ENCODE measurements at regions not wholly inside any gene's neighbourhood (a gene's known extent, or its start where the extent isn't known, plus 50 kb on each side); places are given as distances from the start of the nearest gene placed in this dataset.

- no peak for DNase-seq (ENCODE audit: extremely low read depth, low read depth)
- TF ChIP-seq, protein P1, sequence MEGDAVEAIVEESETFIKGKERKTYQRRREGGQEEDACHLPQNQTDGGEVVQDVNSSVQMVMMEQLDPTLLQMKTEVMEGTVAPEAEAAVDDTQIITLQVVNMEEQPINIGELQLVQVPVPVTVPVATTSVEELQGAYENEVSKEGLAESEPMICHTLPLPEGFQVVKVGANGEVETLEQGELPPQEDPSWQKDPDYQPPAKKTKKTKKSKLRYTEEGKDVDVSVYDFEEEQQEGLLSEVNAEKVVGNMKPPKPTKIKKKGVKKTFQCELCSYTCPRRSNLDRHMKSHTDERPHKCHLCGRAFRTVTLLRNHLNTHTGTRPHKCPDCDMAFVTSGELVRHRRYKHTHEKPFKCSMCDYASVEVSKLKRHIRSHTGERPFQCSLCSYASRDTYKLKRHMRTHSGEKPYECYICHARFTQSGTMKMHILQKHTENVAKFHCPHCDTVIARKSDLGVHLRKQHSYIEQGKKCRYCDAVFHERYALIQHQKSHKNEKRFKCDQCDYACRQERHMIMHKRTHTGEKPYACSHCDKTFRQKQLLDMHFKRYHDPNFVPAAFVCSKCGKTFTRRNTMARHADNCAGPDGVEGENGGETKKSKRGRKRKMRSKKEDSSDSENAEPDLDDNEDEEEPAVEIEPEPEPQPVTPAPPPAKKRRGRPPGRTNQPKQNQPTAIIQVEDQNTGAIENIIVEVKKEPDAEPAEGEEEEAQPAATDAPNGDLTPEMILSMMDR (IDR thresholded peaks at IDR 0.05; ENCODE audit: low read depth, low read length, missing control alignments), result no peak
- no peak overlapping the region for H3K4me3 ChIP-seq (replicated peaks; ENCODE audit: low read depth, low read length)
Measured at GRCh38 chr13:26965952-26966700, 205.5 kb downstream of the USP12 start.

- DNase-seq (ENCODE audit: extremely low read depth, low read depth), result no peak
- no peak overlapping the region for H3K4me3 ChIP-seq (replicated peaks; ENCODE audit: low read depth, low read length)
- TF ChIP-seq, protein P1 (IDR thresholded peaks at IDR 0.05; ENCODE audit: low read depth, low read length, missing control alignments), result no peak
Measured at GRCh38 chr13:26964278-26965250, 204.0 kb upstream of the GPR12 start.

DNA sequence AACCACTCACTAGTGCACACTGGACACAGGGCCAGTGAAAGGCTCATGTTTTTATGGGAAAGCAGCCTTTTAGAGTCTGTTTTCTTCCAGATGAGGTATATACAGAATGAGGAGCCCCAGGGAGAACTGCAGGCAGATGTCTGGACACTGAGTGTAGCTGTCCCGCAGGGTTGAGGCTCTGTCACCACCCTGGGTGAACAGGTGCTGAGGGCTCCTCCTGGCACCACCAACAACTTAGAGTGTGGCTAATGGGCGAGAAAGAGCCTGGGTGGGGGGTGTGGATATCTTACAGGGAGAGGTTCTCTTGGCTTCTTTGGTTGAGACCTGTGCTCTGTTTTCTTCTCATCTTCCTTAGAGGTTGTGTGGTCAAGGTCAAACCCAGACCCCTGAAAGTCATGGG lies 202.1 kb upstream of the GPR12 start:
- no peak overlapping the region for H3K4me3 ChIP-seq (replicated peaks; ENCODE audit: low read depth, low read length)
- TF ChIP-seq, protein P1 (IDR thresholded peaks at IDR 0.05; ENCODE audit: low read depth, low read length, missing control alignments), result no peak

GRCh38 chr13:26961890-26962615 lies 201.5 kb upstream of the GPR12 start:
- no peak overlapping the region for H3K4me3 ChIP-seq (replicated peaks; ENCODE audit: low read depth, low read length)
- no peak for DNase-seq (ENCODE audit: extremely low read depth, low read depth)
- TF ChIP-seq, protein P1 (IDR thresholded peaks at IDR 0.05; ENCODE audit: low read depth, low read length, missing control alignments), result no peak

More for the DNA sequence above, 202.1 kb upstream of the GPR12 start:
- DNase-seq (ENCODE audit: extremely low read depth, low read depth), result no peak

DNA sequence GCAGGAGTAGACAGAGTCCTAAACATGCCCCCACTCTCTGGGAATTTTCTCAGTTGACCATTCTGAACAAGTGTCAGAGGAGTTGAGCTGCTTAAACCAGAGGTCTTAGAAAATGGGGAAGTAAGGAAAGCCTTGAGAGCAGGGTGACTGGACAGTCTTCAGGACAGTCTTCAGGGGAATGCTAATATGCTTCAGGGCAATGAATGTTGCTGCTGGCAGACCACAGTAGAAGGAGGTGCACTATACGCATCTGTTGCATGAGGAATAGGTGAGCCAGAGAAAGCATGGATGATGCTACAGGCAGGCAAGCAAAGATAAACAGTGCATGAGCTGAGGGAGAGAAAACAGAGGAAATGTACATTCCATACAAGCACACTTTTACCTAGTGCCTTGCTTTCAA lies 196.6 kb upstream of the GPR12 start:
- TF ChIP-seq, protein P1 (IDR thresholded peaks at IDR 0.05; ENCODE audit: low read depth, low read length, missing control alignments), result no peak
- no peak overlapping the region for H3K4me3 ChIP-seq (replicated peaks; ENCODE audit: low read depth, low read length)
- DNase-seq (ENCODE audit: extremely low read depth, low read depth), result no peak

- TF ChIP-seq, protein P1 (IDR thresholded peaks at IDR 0.05; ENCODE audit: low read depth, low read length, missing control alignments), result no peak
- DNase-seq (ENCODE audit: extremely low read depth, low read depth), result no peak
- H3K4me3 ChIP-seq (replicated peaks; ENCODE audit: low read depth, low read length), result no peak overlapping the region
Measured at GRCh38 chr13:26956522-26957142, 196.0 kb upstream of the GPR12 start.
